ENCODE measurements at regions not wholly inside any gene's neighbourhood (a gene's known extent, or its start where the extent isn't known, plus 50 kb on each side); places are given as distances from the start of the nearest gene placed in this dataset.

- TF ChIP-seq CTCF (conservative IDR thresholded peaks at IDR 0.05 in 1 of 2, IDR thresholded peaks at IDR 0.05 in 1 of 2; ENCODE audit: low read depth in 1 of 2, low read length in 2 of 2) (no peak), EZH2 (IDR thresholded peaks at IDR 0.05; ENCODE audit: low read length, missing control alignments) (no peak)
Measured at GRCh38 chr12:59936534-59936933, 340.7 kb downstream of the SLC16A7 start.

Measured in fibroblast of lung (primary cell).